Right lobe of liver (tissue), 4 donors: ENCODE measurements at regions not wholly inside any gene's neighbourhood (a gene's known extent, or its start where the extent isn't known, plus 50 kb on each side); places are given as distances from the start of the nearest gene placed in this dataset.
"Not testable (repeated sequence)": the region's sequence is repeated elsewhere in the genome, so short reads cannot be mapped to it uniquely, and the experiment has no call there.

Experiments used
- CTCF ChIP-seq, 4 donors: fragments of 200-600 bp in 3 of 4; fragments of 450-650 bp in 1 of 4; IDR thresholded peaks; one replicate each; pipeline versions ENCODE4 v1.5.1 to v1.8.0; 2016 to 2022; ENCODE audit warnings: antibody characterized with exemption in 4 of 4, mild to moderate bottlenecking in 2 of 4
- POLR2A ChIP-seq: fragments of 450-650 bp; IDR thresholded peaks from one replicate; pipeline ENCODE4 v1.6.1; 2017; ENCODE audit warnings: antibody characterized with exemption, mild to moderate bottlenecking
- donor health status: DM: no; HTN: no; CAD: no.
- donor health status: DM: no; HTN: no; CAD: no.
- donor health status: DM: no; HTN: yes; CAD: no.

GRCh38 chr2:111335220-111335907 is 214.7 kb downstream of the BCL2L11 start:
- not testable (repeated sequence) for TF ChIP-seq CTCF (IDR thresholded peaks at IDR 0.05); POLR2A
